Gastroesophageal sphincter (tissue), 4 donors: ENCODE measurements at regions not wholly inside any gene's neighbourhood (a gene's known extent, or its start where the extent isn't known, plus 50 kb on each side); places are given as distances from the start of the nearest gene placed in this dataset.

Experiments used
- ATAC-seq: fragments of 150-250 bp; one replicate; pipeline ENCODE4 v1.9.1; 2016; ENCODE audit warnings: mild to moderate bottlenecking, moderate library complexity
- H3K27ac ChIP-seq, 4 donors: fragments of 200-600 bp; sonication (generic) in 3 of 4; 1 replicate in 3 of 4; 2 replicates in 1 of 4; pipeline ENCODE4 v1.5.1; 2016 to 2019
- H3K27me3 ChIP-seq: fragments of 200-600 bp; sonication (generic); one replicate; pipeline ENCODE4 v1.5.1; 2019
- H3K36me3 ChIP-seq, 2 donors: fragments of 200-600 bp; sonication (generic); one replicate each; pipeline ENCODE4 v1.5.1; 2019; ENCODE audit warnings: control low read depth in 1 of 2
- H3K4me1 ChIP-seq, 3 donors: fragments of 200-600 bp; sonication (generic); 1 replicate in 2 of 3; 2 replicates in 1 of 3; pipeline ENCODE4 v1.5.1; 2016 to 2019; ENCODE audit warnings: control low read depth in 2 of 3
- H3K4me3 ChIP-seq, 2 donors: fragments of 200-600 bp; sonication (generic); one replicate each; pipeline ENCODE4 v1.5.1; 2019; ENCODE audit warnings: mild to moderate bottlenecking in 1 of 2, moderate library complexity in 1 of 2
- H3K9me3 ChIP-seq, 3 donors: fragments of 200-600 bp; sonication (generic); one replicate each; pipeline ENCODE4 v1.5.1; 2017 to 2019; ENCODE audit warnings: control low read depth in 2 of 3
- EP300 ChIP-seq: sonication (generic); formaldehyde crosslinking; IDR thresholded peaks from one replicate; pipeline ENCODE4 v1.6.1; 2017; ENCODE audit warnings: antibody characterized with exemption, mild to moderate bottlenecking
- POLR2A ChIP-seq, 2 donors: fragments of 450-650 bp; IDR thresholded peaks; one replicate each; pipeline ENCODE4 v1.6.1; 2017; ENCODE audit warnings: antibody characterized with exemption in 2 of 2, mild to moderate bottlenecking in 2 of 2, moderate library complexity in 1 of 2
- POLR2AphosphoS5 ChIP-seq: sonication (generic); formaldehyde crosslinking; IDR thresholded peaks from one replicate; pipeline ENCODE4 v1.6.1; 2017; ENCODE audit warnings: antibody characterized with exemption
- WGBS, 2 donors: methylation state at CpG; one replicate each; pipeline ENCODE4 v1.1.5; 2018; ENCODE audit warnings: low coverage in 1 of 2; 5-methylcytosine and 5-hydroxymethylcytosine counted together
- TF ChIP-seq, protein P1 (sequence below), 4 experiments: fragments of 200-600 bp in 2 of 4; fragments of 450-650 bp in 2 of 4; sonication (generic) in 1 of 4; IDR thresholded peaks; one replicate each; pipeline ENCODE4 v1.5.1; 2017 to 2019; ENCODE audit warnings: antibody characterized with exemption in 4 of 4, mild to moderate bottlenecking in 2 of 4, moderate library complexity in 2 of 4

DNA sequence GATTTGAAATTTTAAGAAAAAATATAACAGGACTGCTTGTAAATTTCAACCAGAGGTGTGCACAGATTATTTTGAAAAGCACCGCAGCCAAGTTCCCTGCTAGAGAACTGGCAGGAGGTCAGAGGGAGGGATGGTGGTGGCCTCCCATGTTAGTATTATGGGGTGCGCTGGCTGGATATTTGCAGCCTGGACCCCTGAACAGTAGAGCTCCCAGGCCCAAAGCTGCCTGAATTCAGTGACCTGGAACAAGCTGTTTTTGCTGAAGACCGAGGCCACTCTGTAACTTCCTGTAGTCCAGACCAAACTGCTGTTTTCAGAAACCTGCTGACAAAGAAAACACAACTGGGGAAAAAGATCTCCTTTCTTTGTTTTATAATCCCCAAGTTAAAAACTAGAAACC is 314.3 kb downstream of the TNS1 start:
- WGBS, 2 donors: 100% methylated on average over 1 to 3 of the region's 3 CpGs
- ATAC-seq: no peak
- Histone ChIP-seq H3K9me3 (no peaks in the 10 kb centered on the region), H3K27ac (peak overlapping the region in 3 of 4 donors; percentile 58 to 73 (median 60)), H3K4me1 (peaks cover 11 to 69% (median 13%) of the 10 kb centered on the region in 3 donors), H3K27me3 (no peaks in the 10 kb centered on the region), H3K36me3 (no peaks in the 10 kb centered on the region), H3K4me3 (no peak overlapping the region)
- TF ChIP-seq POLR2A (IDR thresholded peaks at IDR 0.05): no peak

GRCh38 chr2:217687771-217688170 is 315.0 kb downstream of the TNS1 start:
- Histone ChIP-seq H3K27me3 (no peaks in the 10 kb centered on the region), H3K36me3 (no peaks in the 10 kb centered on the region), H3K4me3 (no peak overlapping the region), H3K27ac (peak overlapping the region; percentile 11 to 73 (median 59)), H3K4me1 (peaks cover 9 to 73% (median 16%) of the 10 kb centered on the region in 3 donors), H3K9me3 (no peaks in the 10 kb centered on the region)
- no peak for ATAC-seq
- TF ChIP-seq POLR2AphosphoS5: peak; percentile 69
- peak; percentile 52 for TF ChIP-seq EP300
- TF ChIP-seq, protein P1, sequence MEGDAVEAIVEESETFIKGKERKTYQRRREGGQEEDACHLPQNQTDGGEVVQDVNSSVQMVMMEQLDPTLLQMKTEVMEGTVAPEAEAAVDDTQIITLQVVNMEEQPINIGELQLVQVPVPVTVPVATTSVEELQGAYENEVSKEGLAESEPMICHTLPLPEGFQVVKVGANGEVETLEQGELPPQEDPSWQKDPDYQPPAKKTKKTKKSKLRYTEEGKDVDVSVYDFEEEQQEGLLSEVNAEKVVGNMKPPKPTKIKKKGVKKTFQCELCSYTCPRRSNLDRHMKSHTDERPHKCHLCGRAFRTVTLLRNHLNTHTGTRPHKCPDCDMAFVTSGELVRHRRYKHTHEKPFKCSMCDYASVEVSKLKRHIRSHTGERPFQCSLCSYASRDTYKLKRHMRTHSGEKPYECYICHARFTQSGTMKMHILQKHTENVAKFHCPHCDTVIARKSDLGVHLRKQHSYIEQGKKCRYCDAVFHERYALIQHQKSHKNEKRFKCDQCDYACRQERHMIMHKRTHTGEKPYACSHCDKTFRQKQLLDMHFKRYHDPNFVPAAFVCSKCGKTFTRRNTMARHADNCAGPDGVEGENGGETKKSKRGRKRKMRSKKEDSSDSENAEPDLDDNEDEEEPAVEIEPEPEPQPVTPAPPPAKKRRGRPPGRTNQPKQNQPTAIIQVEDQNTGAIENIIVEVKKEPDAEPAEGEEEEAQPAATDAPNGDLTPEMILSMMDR (IDR thresholded peaks at IDR 0.05): no peak
- 81 to 100% methylated on average over 1 to 3 of the region's 6 CpGs for WGBS, 2 donors

- peak; percentile 95 for ATAC-seq
- H3K27ac ChIP-seq: peak overlapping the region; percentile 58 to 73 (median 67)
- no peak for TF ChIP-seq EP300
- TF ChIP-seq POLR2A (IDR thresholded peaks at IDR 0.05): no peak
- TF ChIP-seq POLR2AphosphoS5: peak; percentile 87
- TF ChIP-seq, protein P1 (IDR thresholded peaks at IDR 0.05): no peak
Measured at GRCh38 chr2:217685255-217685605, 317.6 kb downstream of the TNS1 start.

GRCh38 chr2:217684431-217685254 is 318.2 kb downstream of the TNS1 start:
- TF ChIP-seq POLR2A (IDR thresholded peaks at IDR 0.05) (no peak), EP300 (no peak), POLR2AphosphoS5 (no peak)
- TF ChIP-seq, protein P1 (IDR thresholded peaks at IDR 0.05): no peak
- 53 to 67% methylated on average over 3 of the region's 3 CpGs for WGBS, 2 donors
- no peaks in the 10 kb centered on the region for H3K9me3 ChIP-seq
- peak overlapping the region; percentile 58 to 73 (median 67) for H3K27ac ChIP-seq
- no peaks in the 10 kb centered on the region for H3K27me3 ChIP-seq
- no peak overlapping the region for H3K4me3 ChIP-seq
- no peaks in the 10 kb centered on the region for H3K36me3 ChIP-seq
- peak; percentile 10 for ATAC-seq
- peaks cover 5 to 56% (median 8%) of the 10 kb centered on the region in 3 donors for H3K4me1 ChIP-seq

More at GRCh38 chr2:217685255-217685605, 317.6 kb downstream of the TNS1 start:
- Histone ChIP-seq H3K36me3 (no peaks in the 10 kb centered on the region), H3K27me3 (no peaks in the 10 kb centered on the region), H3K9me3 (no peaks in the 10 kb centered on the region), H3K4me3 (no peak overlapping the region), H3K4me1 (peaks cover 5 to 56% (median 8%) of the 10 kb centered on the region in 3 donors)
- 12 to 19% methylated on average over 3 to 4 of the region's 4 CpGs for WGBS, 2 donors

- TF ChIP-seq POLR2A (IDR thresholded peaks at IDR 0.05): no peak
- TF ChIP-seq, protein P1 (IDR thresholded peaks at IDR 0.05): no peak
- no peak for TF ChIP-seq EP300
- TF ChIP-seq POLR2AphosphoS5: no peak
- no peak for ATAC-seq
- H3K36me3 ChIP-seq: no peaks in the 10 kb centered on the region
- WGBS, 2 donors: 63 to 71% methylated on average over 1 of the region's 1 CpG
- H3K4me3 ChIP-seq: no peak overlapping the region
- peaks cover 5 to 51% (median 8%) of the 10 kb centered on the region in 3 donors for H3K4me1 ChIP-seq
- peak overlapping the region; percentile 58 to 73 (median 61) for H3K27ac ChIP-seq
- no peaks in the 10 kb centered on the region for H3K27me3 ChIP-seq
- H3K9me3 ChIP-seq: no peaks in the 10 kb centered on the region
Measured at GRCh38 chr2:217683106-217683870, 319.5 kb downstream of the TNS1 start.
